ENCODE measurements at regions not wholly inside any gene's neighbourhood (a gene's known extent, or its start where the extent isn't known, plus 50 kb on each side); places are given as distances from the start of the nearest gene placed in this dataset.

DNA sequence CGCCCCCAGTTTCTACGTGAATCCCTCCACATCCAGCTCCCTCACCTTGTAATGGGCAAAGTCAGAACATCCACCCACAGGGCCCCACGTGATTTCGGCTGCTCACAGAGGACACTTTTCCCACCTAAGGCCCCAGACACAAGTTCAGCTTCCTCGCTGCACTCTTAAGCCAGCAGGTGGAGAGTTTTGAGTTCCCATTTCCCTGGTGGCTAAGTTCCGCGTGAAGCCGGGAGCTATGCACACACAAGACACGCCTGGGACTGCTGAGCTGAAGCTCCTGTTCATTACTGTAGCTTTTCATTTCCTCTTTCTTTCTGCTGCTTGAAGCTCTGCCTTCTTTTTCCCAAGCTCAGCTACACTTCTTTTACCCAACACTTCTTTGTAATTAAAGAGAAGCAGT, 273.8 kb downstream of the NPIPA8 start:
- TF ChIP-seq, protein P1, sequence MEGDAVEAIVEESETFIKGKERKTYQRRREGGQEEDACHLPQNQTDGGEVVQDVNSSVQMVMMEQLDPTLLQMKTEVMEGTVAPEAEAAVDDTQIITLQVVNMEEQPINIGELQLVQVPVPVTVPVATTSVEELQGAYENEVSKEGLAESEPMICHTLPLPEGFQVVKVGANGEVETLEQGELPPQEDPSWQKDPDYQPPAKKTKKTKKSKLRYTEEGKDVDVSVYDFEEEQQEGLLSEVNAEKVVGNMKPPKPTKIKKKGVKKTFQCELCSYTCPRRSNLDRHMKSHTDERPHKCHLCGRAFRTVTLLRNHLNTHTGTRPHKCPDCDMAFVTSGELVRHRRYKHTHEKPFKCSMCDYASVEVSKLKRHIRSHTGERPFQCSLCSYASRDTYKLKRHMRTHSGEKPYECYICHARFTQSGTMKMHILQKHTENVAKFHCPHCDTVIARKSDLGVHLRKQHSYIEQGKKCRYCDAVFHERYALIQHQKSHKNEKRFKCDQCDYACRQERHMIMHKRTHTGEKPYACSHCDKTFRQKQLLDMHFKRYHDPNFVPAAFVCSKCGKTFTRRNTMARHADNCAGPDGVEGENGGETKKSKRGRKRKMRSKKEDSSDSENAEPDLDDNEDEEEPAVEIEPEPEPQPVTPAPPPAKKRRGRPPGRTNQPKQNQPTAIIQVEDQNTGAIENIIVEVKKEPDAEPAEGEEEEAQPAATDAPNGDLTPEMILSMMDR (IDR thresholded peaks at IDR 0.05) = no peak
- TF ChIP-seq POLR2A (IDR thresholded peaks at IDR 0.05) = no peak
